HG03135 (cell line): ENCODE measurements at regions not wholly inside any gene's neighbourhood (a gene's known extent, or its start where the extent isn't known, plus 50 kb on each side); places are given as distances from the start of the nearest gene placed in this dataset.
"Not testable (repeated sequence)": the region's sequence is repeated elsewhere in the genome, so short reads cannot be mapped to it uniquely, and the experiment has no call there.

Experiments used
- ATAC-seq: cut with Tn5 transposase; IDR thresholded peaks from one replicate; pipeline ENCODE4 v1.9.1; 2021; ENCODE audit warnings: mild to moderate bottlenecking, moderate library complexity; ENCODE audit not compliant: unreplicated experiment

DNA sequence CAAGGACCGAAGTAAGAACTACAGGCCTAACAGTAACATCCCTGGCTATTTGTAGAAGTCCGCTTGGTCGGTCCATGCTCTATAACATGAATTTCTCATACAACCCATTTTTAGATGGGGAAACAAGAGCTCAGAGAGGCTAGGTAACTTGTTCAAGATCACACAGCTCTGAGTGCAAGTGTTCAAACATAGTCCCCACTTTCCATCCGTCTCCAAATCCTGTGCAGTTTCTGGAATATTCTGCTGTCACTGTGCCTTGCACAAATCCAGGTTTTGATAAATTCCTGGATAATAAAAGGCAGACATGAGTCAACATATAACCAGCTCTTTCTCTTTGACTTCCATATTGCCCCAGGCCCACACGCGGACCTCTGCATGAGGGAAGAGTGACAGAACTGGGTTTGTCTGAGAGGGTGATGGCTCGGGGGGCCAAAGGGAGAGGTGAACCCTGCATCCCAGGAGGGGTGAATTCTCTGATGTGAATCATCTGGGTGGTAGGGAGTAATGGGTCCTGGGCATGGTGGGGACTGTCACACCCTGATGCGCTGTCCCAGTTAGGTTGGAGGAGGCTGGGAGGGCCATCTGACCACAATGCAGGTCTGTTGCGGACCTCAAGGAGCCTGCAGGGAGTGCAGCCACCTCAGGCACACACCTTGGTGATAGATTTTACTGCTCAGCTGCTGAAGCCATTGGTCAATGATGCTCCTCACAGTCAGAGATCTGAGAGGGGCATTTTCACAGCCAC lies 162.2 kb downstream of the SMAD6 start:
- no peak for ATAC-seq

GRCh38 chr15:66864871-66865281 lies 162.8 kb downstream of the SMAD6 start:
- no peak for ATAC-seq

DNA sequence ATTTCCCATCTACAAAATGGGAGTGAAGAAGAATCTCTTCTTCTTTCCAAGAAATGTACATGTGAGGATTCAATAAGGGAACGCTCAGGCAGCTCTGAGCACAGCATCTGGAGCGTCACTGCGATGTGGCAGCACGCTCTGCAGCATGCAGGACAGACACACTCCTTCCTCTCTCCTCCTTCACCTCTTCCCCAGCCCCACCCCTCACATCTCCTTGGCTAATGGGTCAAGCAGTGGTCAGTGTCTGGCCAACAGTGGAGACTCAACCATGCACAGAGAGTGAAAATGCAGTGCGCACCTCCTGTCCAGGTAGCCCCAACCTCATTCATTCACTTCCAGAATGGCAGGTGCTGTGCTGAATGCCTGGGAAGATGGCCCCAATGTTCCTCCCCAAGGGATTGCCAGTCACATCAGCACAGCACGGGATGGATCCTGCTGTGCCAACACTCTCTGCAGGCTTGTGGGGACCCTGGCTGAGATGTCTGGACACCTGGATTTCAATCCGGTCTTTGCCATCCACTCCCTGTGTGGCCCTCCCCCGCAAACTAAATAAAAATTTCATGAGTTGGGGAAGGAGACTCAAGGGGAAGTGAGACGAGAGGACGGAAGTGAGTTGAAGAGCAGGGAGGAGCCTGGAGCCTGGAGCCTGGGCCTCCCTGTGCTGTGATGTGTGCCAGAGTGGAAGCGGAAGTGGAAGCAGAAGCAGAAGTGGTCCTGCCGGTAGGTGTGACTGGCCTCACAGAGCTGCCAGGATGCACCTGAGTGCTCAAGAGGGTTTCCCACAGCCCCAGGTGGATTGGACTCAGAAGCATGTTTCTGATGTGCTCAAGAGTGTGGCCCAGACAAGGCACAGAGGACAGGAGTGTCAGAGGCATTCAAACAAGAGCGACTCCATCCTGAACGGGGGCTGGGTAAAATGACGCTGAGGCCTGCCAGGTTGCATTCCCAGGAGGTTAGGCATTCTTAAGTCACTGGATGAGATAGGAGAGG lies 163.9 kb downstream of the SMAD6 start:
- peak; percentile 68 for ATAC-seq

GRCh38 chr15:66866656-66867055 lies 164.6 kb downstream of the SMAD6 start:
- ATAC-seq: no peak

DNA sequence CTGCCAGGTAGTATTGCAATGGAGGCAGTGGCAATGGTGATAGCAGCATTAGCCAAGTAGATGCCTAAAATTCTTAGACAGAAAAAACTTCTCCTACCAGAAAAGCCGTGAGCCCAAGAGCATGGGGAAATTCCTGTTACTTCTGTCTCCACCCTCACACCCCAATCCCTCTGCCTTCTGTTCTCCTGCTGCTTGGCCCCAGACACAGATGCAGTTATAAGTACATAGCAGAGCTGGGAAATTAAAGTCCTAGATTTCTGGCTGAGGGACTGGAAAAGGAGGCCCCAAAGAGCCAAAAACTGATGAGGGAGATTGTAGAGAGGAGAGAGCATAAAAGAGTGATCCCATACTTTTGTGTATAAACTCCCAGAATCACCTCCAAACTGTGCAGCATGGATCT lies 166.9 kb downstream of the SMAD6 start:
- no peak for ATAC-seq

DNA sequence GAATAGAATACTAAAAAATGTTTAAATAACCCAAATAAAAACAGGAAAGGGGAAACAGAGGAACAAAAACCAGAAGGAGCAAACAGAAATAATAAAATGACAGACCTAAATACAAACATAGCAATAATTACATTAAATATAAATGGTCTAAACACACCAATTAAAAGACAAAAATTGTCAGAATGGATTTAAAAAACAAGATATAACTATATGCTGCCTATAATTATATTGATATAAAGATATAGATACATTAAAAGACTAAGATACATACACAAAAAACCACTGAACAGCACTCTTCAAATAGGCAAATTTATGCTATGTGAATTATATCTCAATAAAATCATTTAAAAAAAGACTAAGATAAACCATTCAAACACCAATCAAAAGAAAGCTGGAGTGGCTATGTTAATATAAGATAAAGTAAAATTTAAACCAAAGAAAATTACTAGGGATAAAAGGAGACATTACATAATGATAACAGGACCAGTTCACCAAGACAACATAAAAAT lies 168.9 kb downstream of the SMAD6 start:
- no peak for ATAC-seq

DNA sequence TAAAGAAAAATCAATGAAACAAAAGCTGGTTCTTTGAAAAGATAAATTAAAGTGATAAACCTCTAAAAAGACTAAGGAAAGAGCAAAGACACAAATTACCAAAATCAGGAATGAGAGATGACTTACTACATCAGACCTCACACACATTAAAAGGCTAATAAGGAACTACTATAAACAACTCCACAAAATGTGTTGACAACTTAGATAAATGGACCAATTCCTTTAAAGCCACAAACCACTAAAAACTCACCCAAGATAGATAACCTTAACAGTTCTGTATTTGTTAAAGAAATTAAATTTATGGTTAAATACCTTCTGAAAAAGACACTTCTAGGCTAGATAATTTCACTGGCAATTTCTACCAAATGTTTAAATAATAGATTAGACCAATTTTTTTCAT lies 170.4 kb downstream of the SMAD6 start:
- ATAC-seq: no peak

DNA sequence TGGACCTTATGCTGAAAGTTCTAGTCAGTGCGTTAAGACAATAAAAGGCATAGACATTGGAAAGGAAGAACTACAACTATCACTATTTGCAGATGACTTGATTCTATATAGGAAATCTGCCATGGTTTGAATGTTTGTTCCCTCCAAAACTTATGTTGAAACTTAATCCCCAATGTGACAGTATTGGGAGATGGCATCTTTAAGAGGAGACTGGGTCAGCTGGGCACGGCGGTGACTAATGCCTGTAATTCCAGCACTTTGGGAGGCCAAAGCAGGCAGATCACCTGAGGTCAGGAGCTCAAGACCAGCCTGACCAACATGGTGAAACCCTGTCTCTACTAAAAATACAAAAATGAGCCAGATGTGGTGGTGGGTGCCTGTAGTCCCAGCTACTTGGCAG lies 171.3 kb downstream of the SMAD6 start:
- not testable (repeated sequence) for ATAC-seq

DNA sequence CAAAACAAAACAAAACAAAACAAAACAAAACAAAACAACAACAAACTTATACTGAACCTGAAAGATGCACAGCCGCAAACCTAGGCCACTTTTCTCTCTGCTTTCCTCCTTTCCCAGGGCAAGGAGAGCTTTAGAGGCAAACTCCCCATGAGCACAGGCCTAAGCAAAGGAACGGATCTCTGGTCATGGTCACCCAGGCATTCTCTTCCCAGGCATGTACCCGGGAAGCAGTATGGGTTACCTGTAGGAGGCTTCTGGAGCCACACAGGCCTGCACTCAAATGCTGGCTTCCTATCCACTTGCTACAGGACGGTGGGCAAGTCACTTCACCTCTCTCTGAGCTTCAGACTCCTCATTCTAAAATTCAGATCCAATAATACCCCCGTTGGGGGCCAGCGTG lies 171.8 kb downstream of the SMAD6 start:
- no peak for ATAC-seq

DNA sequence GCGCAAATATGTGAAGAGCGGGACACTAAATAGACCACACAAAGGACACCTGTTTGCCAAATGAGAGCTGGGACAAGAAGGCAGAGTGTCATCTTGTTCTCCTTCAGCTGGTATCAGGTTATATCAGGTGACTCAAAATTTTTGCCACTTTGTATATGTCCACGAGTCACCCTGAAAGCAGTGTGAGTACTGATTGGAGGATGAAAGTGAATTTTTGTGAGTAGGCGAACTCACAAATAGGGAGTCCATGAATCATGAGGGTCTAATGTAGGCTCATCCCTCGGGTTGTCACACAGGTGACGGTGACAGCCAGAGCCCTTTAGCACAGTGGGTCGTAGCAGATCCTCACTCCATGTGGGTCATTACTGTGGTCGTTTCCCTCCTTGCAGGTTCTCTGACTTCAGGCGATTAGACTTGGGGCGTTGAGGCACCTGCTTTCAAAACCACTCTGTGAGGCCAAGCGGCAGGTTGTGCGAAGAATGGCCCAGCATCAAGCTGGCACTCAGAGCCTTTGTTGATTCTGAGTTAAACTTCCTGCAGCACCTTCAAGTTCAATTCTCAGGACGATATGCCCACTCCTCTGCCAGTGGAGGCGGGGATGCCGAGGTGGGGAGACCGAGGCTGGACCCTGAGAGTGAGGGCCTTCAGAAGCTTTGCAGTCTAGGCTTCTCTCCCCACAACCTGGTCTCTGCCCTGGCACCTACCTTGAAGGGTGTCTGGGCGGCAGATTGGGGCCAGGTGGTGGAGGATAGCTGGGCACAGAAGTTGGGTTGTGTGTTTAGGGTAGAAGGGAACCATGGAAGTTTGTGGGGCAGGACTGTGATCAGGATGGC lies 173.8 kb downstream of the SMAD6 start:
- ATAC-seq: no peak

- ATAC-seq: no peak
These were observed 174.3 kb downstream of the SMAD6 start for GRCh38 chr15:66876421-66876730.

DNA sequence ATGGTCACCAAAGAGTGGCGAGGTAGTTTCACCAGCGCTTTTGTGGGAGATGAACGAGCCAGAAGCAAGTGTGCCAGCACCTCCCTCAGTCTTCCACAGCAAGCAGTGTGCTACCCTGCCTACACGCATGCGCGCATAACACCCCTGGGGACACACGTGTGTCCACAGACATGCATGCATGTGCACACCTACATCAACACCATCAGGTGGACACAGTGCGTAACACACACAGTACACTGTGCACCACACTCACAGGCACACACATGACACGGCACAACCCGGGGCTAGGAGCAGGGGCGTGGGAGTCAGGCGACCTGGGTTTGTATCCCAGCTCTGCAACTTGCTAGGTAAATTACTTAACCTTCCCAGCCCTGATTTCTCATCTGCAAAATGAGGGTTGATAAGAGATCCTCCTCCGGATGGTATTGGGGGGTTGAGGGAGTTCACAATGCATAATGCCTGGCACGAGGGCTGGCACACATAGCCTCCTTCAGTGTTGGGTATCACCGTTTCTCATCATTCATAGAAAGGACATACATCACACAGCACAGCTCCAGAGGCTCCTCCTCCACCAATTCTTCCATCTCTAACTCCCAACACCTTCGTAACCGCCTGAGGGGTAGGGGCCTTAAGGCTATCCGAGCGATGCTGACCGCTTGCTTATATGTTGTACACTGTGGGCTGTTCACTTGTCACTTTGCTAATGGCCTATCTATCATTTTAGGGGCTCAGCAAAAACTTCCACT lies 174.9 kb downstream of the SMAD6 start:
- ATAC-seq: no peak

- ATAC-seq: no peak
These were observed 175.6 kb downstream of the SMAD6 start for GRCh38 chr15:66877477-66878271.

- no peak for ATAC-seq
These were observed 176.7 kb downstream of the SMAD6 start for GRCh38 chr15:66878761-66879160.

- ATAC-seq: no peak
These were observed 177.7 kb downstream of the SMAD6 start for GRCh38 chr15:66879531-66880368.

GRCh38 chr15:66880380-66881155 lies 178.5 kb downstream of the SMAD6 start:
- no peak for ATAC-seq

DNA sequence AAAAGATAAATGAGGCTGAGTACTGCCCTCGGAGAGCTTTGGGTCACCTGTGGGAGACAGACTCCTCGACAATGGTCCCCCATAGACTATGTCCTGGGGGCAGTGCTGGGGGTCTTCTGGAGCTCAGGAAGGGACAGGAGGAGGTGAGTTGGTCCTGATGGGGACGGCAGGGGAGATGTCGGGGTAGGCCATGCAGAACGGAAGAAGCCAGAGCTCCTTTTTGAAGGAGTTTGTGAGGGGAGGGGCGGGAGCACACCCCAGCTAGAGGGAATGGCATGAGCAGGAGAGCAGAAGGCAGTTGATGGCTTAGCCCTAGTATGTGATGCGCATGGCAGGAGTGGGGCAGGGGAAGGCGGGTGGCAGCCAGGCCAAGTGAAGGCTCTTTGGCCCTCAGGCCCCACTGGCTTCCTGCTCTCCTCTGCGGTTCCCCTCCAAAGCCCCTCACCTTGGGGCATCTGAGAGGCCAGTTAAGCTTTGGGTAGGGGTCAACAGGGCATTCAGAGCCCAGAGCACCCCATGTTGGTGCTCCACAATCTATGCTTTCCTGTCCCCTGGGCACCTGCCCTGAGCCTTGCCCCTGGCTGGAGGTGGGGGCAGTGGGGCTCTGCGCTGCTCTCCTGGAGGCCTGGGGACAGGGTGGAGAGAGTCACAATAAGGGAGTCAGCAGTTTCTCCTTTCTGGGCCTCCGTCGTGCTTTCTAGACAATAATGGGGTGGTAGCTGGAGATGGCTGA lies 179.3 kb downstream of the SMAD6 start:
- ATAC-seq: no peak
